ENCODE measurements at regions not wholly inside any gene's neighbourhood (a gene's known extent, or its start where the extent isn't known, plus 50 kb on each side); places are given as distances from the start of the nearest gene placed in this dataset.

- H4K20me1 ChIP-seq (replicated peaks; ENCODE audit: control insufficient read depth, extremely low read depth, insufficient read depth, low read length): no peaks in the 10 kb centered on the region
- ChIA-PET CTCF (interaction anchor here (0.6 to 7.0 kb wide), 19 partner anchors 8 to 520 kb away, joined by 3 to 152 read pairs (median 3); no protein-coding TSS in a partner anchor), POLR2A (no interaction called here)
- no peaks in the 10 kb centered on the region for H3K9me1 ChIP-seq (replicated peaks; ENCODE audit: control insufficient read depth, extremely low read depth, insufficient read depth, low read length)
- DNase-seq (ENCODE audit: low read depth, low spot score) (no peak), FAIRE-seq (no peak)
- no peaks in the 10 kb centered on the region for H3K36me3 ChIP-seq (ENCODE audit: control insufficient read depth in 2 of 2, extremely low read depth in 1 of 2, insufficient read depth in 2 of 2, low read length in 2 of 2)
- intact Hi-C loops (cut with micrococcal nuclease) (loop anchor here (5.0 kb wide), 1 partner anchor 532 kb away; the partner anchor contains the start of gene CCNH), dilution Hi-C loops (cut with MboI; ENCODE audit: extremely low pct_ligation_motif_present, low sequenced_read_pairs) (no loop called here)
- H3K9me3 ChIP-seq (replicated peaks; ENCODE audit: control insufficient read depth, insufficient read depth, low read length): no peaks in the 10 kb centered on the region
- H3K4me1 ChIP-seq (ENCODE audit: control insufficient read depth, extremely low read depth, insufficient read depth, low read length): no peaks in the 10 kb centered on the region
- H3K4me2 ChIP-seq (ENCODE audit: insufficient read depth, low read length): no peak overlapping the region
- H3K79me2 ChIP-seq (ENCODE audit: control insufficient read depth, insufficient read depth, low read length): no peaks in the 10 kb centered on the region
- no peaks in the 10 kb centered on the region for H3K27me3 ChIP-seq (ENCODE audit: control insufficient read depth in 2 of 2, insufficient read depth in 2 of 2, low read length in 2 of 2)
- no peak overlapping the region for H3K9ac ChIP-seq (replicated peaks; ENCODE audit: extremely low read depth, insufficient read depth, low read length)
- no peak overlapping the region for H2AFZ ChIP-seq (ENCODE audit: low read depth, low read length)
- no peak overlapping the region for H3K4me3 ChIP-seq (replicated peaks in 1 of 3; ENCODE audit: insufficient read depth in 1 of 3, low read depth in 1 of 3, low read length in 3 of 3)
- TF ChIP-seq POLR2A (IDR thresholded peaks at IDR 0.05; ENCODE audit: low read depth, low read length) (no peak), EZH2 (IDR thresholded peaks at IDR 0.05; ENCODE audit: borderline replicate concordance, low read depth, low read length, severe bottlenecking) (no peak), CTCF (IDR thresholded peaks at IDR 0.05; ENCODE audit: extremely low read depth in 1 of 2, insufficient read depth in 1 of 2, low read depth in 1 of 2, low read length in 2 of 2) (no peak), GATA2 (IDR thresholded peaks at IDR 0.05; ENCODE audit: insufficient read depth, insufficient read length, low read depth, low read length) (no peak), POLR2AphosphoS5 (IDR thresholded peaks at IDR 0.05; ENCODE audit: insufficient read depth, low read depth, low read length) (no peak), JUN (IDR thresholded peaks at IDR 0.05; ENCODE audit: borderline replicate concordance, insufficient read depth, insufficient read length, low read depth) (no peak), MAX (IDR thresholded peaks at IDR 0.05; ENCODE audit: insufficient read depth, insufficient read length) (no peak), MYC (IDR thresholded peaks at IDR 0.05; ENCODE audit: low read depth, low read length) (no peak), FOS (IDR thresholded peaks at IDR 0.05; ENCODE audit: borderline replicate concordance, insufficient read depth, low read length) (no peak)
- H3K27ac ChIP-seq (ENCODE audit: insufficient read depth, low read depth, low read length): no peak overlapping the region
- no TSS peak for BruUV-seq (replicated peaks)
Measured at GRCh38 chr5:86880344-86880743, 262.6 kb downstream of the COX7C start.
